DND-41 (cell line): ENCODE measurements at regions not wholly inside any gene's neighbourhood (a gene's known extent, or its start where the extent isn't known, plus 50 kb on each side); places are given as distances from the start of the nearest gene placed in this dataset.

Experiments used
- ATAC-seq: fragments of 200-7000 bp; cut with Tn5 transposase; 3 replicates; pipeline ENCODE4 v1.9.1; 2021; ENCODE audit warnings: low read depth; ENCODE audit not compliant: insufficient read depth
- DNase-seq: peaks from one replicate; pipeline ENCODE4 v3.0.0-alpha.2; 2020
- H2AFZ ChIP-seq: 2 replicates; pipeline ENCODE4 v1.6.0; 2012; ENCODE audit warnings: low read depth, low read length
- H3K27ac ChIP-seq: 2 replicates; pipeline ENCODE4 v1.5.1; 2012; ENCODE audit warnings: low read length, inconsistent platforms
- H3K27me3 ChIP-seq: fragments of 200-600 bp; sonication (generic); 2 replicates; pipeline ENCODE4 v1.6.0; 2012; ENCODE audit warnings: low read length, mild to moderate bottlenecking, inconsistent platforms; ENCODE audit not compliant: insufficient read depth, poor library complexity
- H3K36me3 ChIP-seq: 2 replicates; pipeline ENCODE4 v1.5.1; 2012; ENCODE audit warnings: low read length, inconsistent platforms; ENCODE audit not compliant: insufficient read depth
- H3K4me1 ChIP-seq: 2 replicates; pipeline ENCODE4 v1.5.1; 2012; ENCODE audit warnings: mild to moderate bottlenecking, low read length; ENCODE audit not compliant: insufficient read depth
- H3K4me2 ChIP-seq: 2 replicates; pipeline ENCODE4 v1.6.0; 2012; ENCODE audit warnings: mild to moderate bottlenecking, moderate library complexity, low read length, inconsistent platforms; ENCODE audit not compliant: insufficient read depth
- H3K4me3 ChIP-seq, 2 experiments: fragments of 200-600 bp in 1 of 2; shearing (Covaris generic) in 1 of 2; 2 replicates each; pipeline ENCODE4 v1.5.1; 2012 to 2016; ENCODE audit warnings: inconsistent platforms in 2 of 2, low read length in 2 of 2, mild to moderate bottlenecking in 2 of 2, low read depth in 1 of 2, moderate library complexity in 1 of 2
- H3K79me2 ChIP-seq: 2 replicates; pipeline ENCODE4 v1.6.0; 2012; ENCODE audit warnings: low read length, inconsistent platforms; ENCODE audit not compliant: insufficient read depth
- H3K9ac ChIP-seq: 2 replicates; pipeline ENCODE4 v1.6.0; 2012; ENCODE audit warnings: low read depth, mild to moderate bottlenecking, inconsistent platforms, low read length, moderate library complexity
- H3K9me3 ChIP-seq: 2 replicates; pipeline ENCODE4 v1.5.1; 2012; ENCODE audit warnings: low read length, moderate library complexity, mild to moderate bottlenecking, inconsistent platforms; ENCODE audit not compliant: insufficient read depth, severe bottlenecking
- H4K20me1 ChIP-seq: 2 replicates; pipeline ENCODE4 v1.6.0; 2012; ENCODE audit warnings: low read length; ENCODE audit not compliant: insufficient read depth
- EZH2 ChIP-seq: IDR thresholded peaks from 3 replicates; pipeline ENCODE4 v1.6.1; 2012; ENCODE audit warnings: borderline replicate concordance, low read depth, mild to moderate bottlenecking, moderate library complexity, low read length, inconsistent platforms; ENCODE audit not compliant: severe bottlenecking
- TF ChIP-seq, protein P1 (sequence below): IDR thresholded peaks from 2 replicates; pipeline ENCODE4 v1.5.1; 2012; ENCODE audit warnings: borderline replicate concordance, low read length, moderate library complexity, mild to moderate bottlenecking; ENCODE audit not compliant: poor library complexity, severe bottlenecking; ENCODE audit errors: extremely low read depth

DNA sequence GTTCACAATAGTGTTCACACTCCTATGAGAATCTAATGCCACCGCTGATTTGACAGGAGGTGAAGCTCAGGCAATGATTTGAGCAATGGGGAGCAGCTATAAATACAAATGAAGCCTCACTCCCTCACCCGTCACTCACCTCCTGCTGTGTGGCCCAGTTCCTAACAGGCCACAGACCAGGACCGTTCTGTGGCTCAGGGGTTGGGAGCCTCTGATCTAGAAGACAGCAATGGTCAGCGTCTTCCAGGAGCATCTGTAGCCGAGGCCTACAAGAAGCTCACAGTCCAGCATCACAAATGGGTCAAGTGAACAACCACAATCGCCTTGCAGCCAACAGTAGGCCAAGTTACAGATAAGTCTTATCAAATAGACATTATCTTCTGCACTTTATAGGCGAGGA, 110.0 kb upstream of the SLC66A3 start:
- no peaks in the 10 kb centered on the region for H4K20me1 ChIP-seq
- DNase-seq (no peak), ATAC-seq (no peak)
- no peak overlapping the region for H3K27ac ChIP-seq
- H3K9ac ChIP-seq = no peak overlapping the region
- no peak overlapping the region for H2AFZ ChIP-seq
- H3K4me3 ChIP-seq = no peak overlapping the region
- peaks cover 3% of the 10 kb centered on the region for H3K27me3 ChIP-seq
- no peaks in the 10 kb centered on the region for H3K9me3 ChIP-seq
- H3K36me3 ChIP-seq = no peaks in the 10 kb centered on the region
- no peak overlapping the region for H3K4me2 ChIP-seq
- H3K4me1 ChIP-seq = no peaks in the 10 kb centered on the region
- no peaks in the 10 kb centered on the region for H3K79me2 ChIP-seq
- no peak for TF ChIP-seq EZH2
- TF ChIP-seq, protein P1, sequence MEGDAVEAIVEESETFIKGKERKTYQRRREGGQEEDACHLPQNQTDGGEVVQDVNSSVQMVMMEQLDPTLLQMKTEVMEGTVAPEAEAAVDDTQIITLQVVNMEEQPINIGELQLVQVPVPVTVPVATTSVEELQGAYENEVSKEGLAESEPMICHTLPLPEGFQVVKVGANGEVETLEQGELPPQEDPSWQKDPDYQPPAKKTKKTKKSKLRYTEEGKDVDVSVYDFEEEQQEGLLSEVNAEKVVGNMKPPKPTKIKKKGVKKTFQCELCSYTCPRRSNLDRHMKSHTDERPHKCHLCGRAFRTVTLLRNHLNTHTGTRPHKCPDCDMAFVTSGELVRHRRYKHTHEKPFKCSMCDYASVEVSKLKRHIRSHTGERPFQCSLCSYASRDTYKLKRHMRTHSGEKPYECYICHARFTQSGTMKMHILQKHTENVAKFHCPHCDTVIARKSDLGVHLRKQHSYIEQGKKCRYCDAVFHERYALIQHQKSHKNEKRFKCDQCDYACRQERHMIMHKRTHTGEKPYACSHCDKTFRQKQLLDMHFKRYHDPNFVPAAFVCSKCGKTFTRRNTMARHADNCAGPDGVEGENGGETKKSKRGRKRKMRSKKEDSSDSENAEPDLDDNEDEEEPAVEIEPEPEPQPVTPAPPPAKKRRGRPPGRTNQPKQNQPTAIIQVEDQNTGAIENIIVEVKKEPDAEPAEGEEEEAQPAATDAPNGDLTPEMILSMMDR = no peak

DNA sequence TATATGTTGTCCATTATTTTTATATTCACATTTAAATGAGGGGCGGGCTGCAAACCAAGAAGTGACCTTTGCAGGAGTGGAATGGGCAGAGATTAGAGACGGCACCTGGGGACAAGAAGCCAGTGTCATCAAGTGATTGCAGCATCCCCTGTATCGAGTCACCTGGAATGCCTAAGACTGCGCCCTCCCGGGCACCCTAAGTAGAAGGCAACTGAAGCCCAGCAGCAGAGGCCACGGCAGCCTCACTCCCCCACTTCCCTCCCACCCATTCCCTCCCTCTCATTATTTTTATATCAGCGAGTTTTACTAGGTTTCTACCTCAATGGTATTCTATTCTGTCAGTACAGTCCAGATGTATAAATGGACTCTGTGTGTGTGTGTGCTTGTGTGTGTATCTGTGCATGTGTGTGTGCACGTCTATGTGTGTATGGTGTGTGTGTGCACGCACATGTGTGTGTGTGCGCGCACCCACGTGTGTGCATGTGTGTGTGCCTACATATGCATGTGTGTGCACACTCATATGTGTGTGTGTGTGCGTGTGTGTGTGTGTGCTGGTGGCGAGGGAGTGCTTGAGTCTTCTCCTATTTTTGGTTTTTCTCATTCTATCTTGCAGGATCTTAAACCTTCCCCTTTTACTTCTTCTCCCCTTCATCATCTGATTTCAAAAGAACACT, 106.8 kb upstream of the SLC66A3 start:
- no peak for TF ChIP-seq EZH2
- TF ChIP-seq, protein P1 = no peak
- no peak for DNase-seq

DNA sequence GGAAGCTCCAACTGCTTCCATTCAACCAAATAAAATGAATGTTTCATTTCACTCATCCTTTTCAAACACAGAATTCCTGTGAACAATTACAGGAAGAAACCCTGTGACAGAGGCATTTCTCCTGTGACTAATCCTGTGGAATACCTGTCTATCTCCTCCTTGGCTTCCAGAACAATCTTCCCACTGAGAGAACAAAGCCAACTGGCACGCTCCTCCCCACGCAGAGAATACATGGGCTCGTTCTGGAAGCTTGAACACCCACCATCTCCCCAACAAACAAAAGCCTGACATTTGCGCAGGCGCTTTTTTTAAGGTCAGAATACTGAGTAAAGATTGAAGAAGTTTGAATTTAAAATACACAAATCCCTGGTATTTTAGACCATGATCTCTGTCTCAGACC, 104.7 kb upstream of the SLC66A3 start:
- Histone ChIP-seq H3K9me3 (no peaks in the 10 kb centered on the region), H3K4me3 (no peak overlapping the region), H2AFZ (no peak overlapping the region), H4K20me1 (no peaks in the 10 kb centered on the region), H3K27ac (no peak overlapping the region), H3K4me2 (no peak overlapping the region), H3K27me3 (peaks cover 3% of the 10 kb centered on the region), H3K4me1 (no peaks in the 10 kb centered on the region), H3K79me2 (no peaks in the 10 kb centered on the region), H3K9ac (no peak overlapping the region), H3K36me3 (no peaks in the 10 kb centered on the region)
- TF ChIP-seq, protein P1 = no peak
- no peak for TF ChIP-seq EZH2
- DNase-seq = no peak
- ATAC-seq = no peak

More for the DNA sequence above, 106.8 kb upstream of the SLC66A3 start:
- no peak overlapping the region for H3K4me2 ChIP-seq
- no peak overlapping the region for H3K9ac ChIP-seq
- H3K27me3 ChIP-seq = peaks cover 3% of the 10 kb centered on the region
- no peaks in the 10 kb centered on the region for H3K4me1 ChIP-seq
- no peaks in the 10 kb centered on the region for H3K79me2 ChIP-seq
- H3K36me3 ChIP-seq = no peaks in the 10 kb centered on the region
- H3K27ac ChIP-seq = no peak overlapping the region
- no peaks in the 10 kb centered on the region for H4K20me1 ChIP-seq
- no peaks in the 10 kb centered on the region for H3K9me3 ChIP-seq
- H3K4me3 ChIP-seq = no peak overlapping the region
- H2AFZ ChIP-seq = no peak overlapping the region
- no peak for ATAC-seq

DNA sequence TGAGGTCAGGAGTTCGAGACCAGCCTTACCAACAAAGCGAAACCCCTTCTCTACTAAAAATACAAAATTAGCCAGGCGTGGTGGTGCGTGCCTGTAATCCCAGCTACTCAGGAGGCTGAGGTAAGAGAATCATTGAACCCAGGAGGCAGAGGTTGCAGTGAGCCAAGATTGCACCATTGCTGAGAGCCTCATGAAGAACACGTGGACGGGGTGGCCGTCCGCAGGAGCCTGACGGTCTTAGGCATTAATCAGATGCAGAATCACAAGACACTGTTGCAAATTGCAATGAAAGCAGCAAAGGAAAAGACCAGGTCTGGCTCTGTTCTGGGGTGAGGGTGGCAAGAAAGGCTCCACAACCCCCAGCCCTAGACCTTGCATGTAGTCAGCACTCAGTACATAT, 104.0 kb upstream of the SLC66A3 start:
- H3K27me3 ChIP-seq = peaks cover 3% of the 10 kb centered on the region
- no peaks in the 10 kb centered on the region for H3K4me1 ChIP-seq
- H2AFZ ChIP-seq = no peak overlapping the region
- no peaks in the 10 kb centered on the region for H3K79me2 ChIP-seq
- H3K27ac ChIP-seq = no peak overlapping the region
- H4K20me1 ChIP-seq = no peaks in the 10 kb centered on the region
- no peaks in the 10 kb centered on the region for H3K9me3 ChIP-seq
- no peaks in the 10 kb centered on the region for H3K36me3 ChIP-seq
- TF ChIP-seq EZH2 = no peak
- TF ChIP-seq, protein P1 = no peak
- no peak for ATAC-seq
- H3K4me3 ChIP-seq = no peak overlapping the region
- H3K4me2 ChIP-seq = no peak overlapping the region
- no peak overlapping the region for H3K9ac ChIP-seq
- DNase-seq = no peak
